Gastrocnemius medialis (tissue), 4 donors: ENCODE measurements at regions not wholly inside any gene's neighbourhood (a gene's known extent, or its start where the extent isn't known, plus 50 kb on each side); places are given as distances from the start of the nearest gene placed in this dataset.

Experiments used
- CTCF ChIP-seq, 5 experiments: fragments of 450-650 bp in 3 of 5; fragments of 200-600 bp in 2 of 5; sonication (generic) in 2 of 5; IDR thresholded peaks in 4 of 5; conservative IDR thresholded peaks in 1 of 5; 1 replicate in 4 of 5; 2 replicates in 1 of 5; pipeline ENCODE4 v1.5.1; 2016 to 2019; ENCODE audit warnings: antibody characterized with exemption in 5 of 5, mild to moderate bottlenecking in 3 of 5, moderate library complexity in 3 of 5
- POLR2A ChIP-seq, 2 donors: fragments of 450-650 bp; IDR thresholded peaks; one replicate each; pipeline ENCODE4 v1.6.1; 2017; ENCODE audit warnings: antibody characterized with exemption in 2 of 2, mild to moderate bottlenecking in 2 of 2, moderate library complexity in 2 of 2

- no peak for TF ChIP-seq POLR2A (IDR thresholded peaks at IDR 0.05)
- TF ChIP-seq CTCF (IDR thresholded peaks at IDR 0.05 in 4 of 5, conservative IDR thresholded peaks at IDR 0.05 in 1 of 5): no peak
Measured at GRCh38 chr18:77529492-77530176, 280.0 kb downstream of the GALR1 start.
